ENCODE measurements at regions not wholly inside any gene's neighbourhood (a gene's known extent, or its start where the extent isn't known, plus 50 kb on each side); places are given as distances from the start of the nearest gene placed in this dataset.

DNA sequence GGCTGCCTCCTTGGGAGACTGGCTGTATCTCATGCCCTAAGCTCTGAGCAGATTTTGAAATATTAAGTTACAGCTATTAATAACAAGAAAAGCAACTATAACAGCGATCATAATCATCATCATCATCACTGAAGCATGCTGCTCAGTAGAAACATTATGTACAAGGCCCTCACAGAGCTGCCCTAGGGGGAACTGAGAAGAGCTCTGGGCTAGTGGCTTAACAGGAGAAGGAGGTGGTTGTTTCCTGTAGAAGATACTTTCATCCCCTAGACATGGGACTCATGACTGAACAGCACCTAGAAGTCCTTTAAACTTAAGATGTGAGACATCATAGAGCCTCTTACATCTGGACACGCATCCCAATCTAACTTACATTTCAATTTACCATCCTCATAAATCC lies 332.8 kb upstream of the PLET1 start:
- no peaks in the 10 kb centered on the region for H3K9me3 ChIP-seq (ENCODE audit: insufficient read depth in 2 of 2, low read depth in 1 of 2, low read length in 1 of 2)
- no peak for TF ChIP-seq SUZ12 (IDR thresholded peaks at IDR 0.05; ENCODE audit: low read length)
- TF ChIP-seq, protein P1, sequence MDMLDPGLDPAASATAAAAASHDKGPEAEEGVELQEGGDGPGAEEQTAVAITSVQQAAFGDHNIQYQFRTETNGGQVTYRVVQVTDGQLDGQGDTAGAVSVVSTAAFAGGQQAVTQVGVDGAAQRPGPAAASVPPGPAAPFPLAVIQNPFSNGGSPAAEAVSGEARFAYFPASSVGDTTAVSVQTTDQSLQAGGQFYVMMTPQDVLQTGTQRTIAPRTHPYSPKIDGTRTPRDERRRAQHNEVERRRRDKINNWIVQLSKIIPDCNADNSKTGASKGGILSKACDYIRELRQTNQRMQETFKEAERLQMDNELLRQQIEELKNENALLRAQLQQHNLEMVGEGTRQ (IDR thresholded peaks at IDR 0.05; ENCODE audit: low read length), result no peak
- TF ChIP-seq CREB1 (IDR thresholded peaks at IDR 0.05), result no peak
- TF ChIP-seq NRF1 (IDR thresholded peaks at IDR 0.05; ENCODE audit: low read depth, low read length), result no peak
- TF ChIP-seq, protein P2, sequence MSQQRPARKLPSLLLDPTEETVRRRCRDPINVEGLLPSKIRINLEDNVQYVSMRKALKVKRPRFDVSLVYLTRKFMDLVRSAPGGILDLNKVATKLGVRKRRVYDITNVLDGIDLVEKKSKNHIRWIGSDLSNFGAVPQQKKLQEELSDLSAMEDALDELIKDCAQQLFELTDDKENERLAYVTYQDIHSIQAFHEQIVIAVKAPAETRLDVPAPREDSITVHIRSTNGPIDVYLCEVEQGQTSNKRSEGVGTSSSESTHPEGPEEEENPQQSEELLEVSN (IDR thresholded peaks at IDR 0.05), result no peak
- TF ChIP-seq RFX5 (IDR thresholded peaks at IDR 0.05; ENCODE audit: borderline replicate concordance, low read depth, low read length), result no peak
- no peak overlapping the region for H3K4ac ChIP-seq (replicated peaks; ENCODE audit: insufficient read length, low read depth, low read length)
- no peak overlapping the region for H2BK20ac ChIP-seq (ENCODE audit: low read length)
- H3K79me1 ChIP-seq (ENCODE audit: low read depth, low read length), result no peaks in the 10 kb centered on the region
- no peaks in the 10 kb centered on the region for H3K36me3 ChIP-seq (ENCODE audit: control insufficient read depth in 2 of 4, insufficient read depth in 4 of 4, low read length in 3 of 4)
- no peak overlapping the region for H3K4me3 ChIP-seq (ENCODE audit: extremely low read depth in 1 of 4, insufficient read depth in 2 of 4, low read depth in 3 of 4, low read length in 4 of 4)
- no peak overlapping the region for H2AK5ac ChIP-seq (ENCODE audit: low read depth, low read length)
- no peak overlapping the region for H2BK120ac ChIP-seq (replicated peaks; ENCODE audit: low read depth, low read length)
- peaks cover 0 to 10% (median 5%) of the 10 kb centered on the region in 4 experiments; a peak in 4 of 7 replicates for H3K4me1 ChIP-seq (replicated peaks in 1 of 4; ENCODE audit: control insufficient read depth in 3 of 4, insufficient read depth in 4 of 4, low read length in 3 of 4)
- H3K4me2 ChIP-seq (ENCODE audit: insufficient read depth in 1 of 2, low read depth in 2 of 2, low read length in 2 of 2), result no peak overlapping the region
- H3K18ac ChIP-seq (ENCODE audit: extremely low read depth, low read length), result no peak overlapping the region
- no peak overlapping the region for H2BK15ac ChIP-seq (ENCODE audit: low read length)
- no peak overlapping the region for H4K91ac ChIP-seq (replicated peaks; ENCODE audit: insufficient read length, low read length)
- H3K27me3 ChIP-seq (replicated peaks in 1 of 4; ENCODE audit: control insufficient read depth in 3 of 4, extremely low read depth in 1 of 4, insufficient read depth in 3 of 4, low read length in 3 of 4), result no peaks in the 10 kb centered on the region
- H2AFZ ChIP-seq (ENCODE audit: low read length), result no peak overlapping the region
- WGBS, 2 experiments (ENCODE audit: extremely low coverage in 1 of 2, insufficient coverage in 1 of 2, insufficient read length in 1 of 2, insufficient replicate concordance in 2 of 2, low coverage in 1 of 2, low lambda C conversion rate in 2 of 2, missing lambda C conversion rate in 1 of 2), result 87% methylated on average over 2 of the region's 2 CpGs; no CpG with 5 or more reads in 1 of the 2 experiments
- POLR2A ChIA-PET (ENCODE audit: partially characterized antibody), result interaction anchor here (1.1 kb wide), 1 partner anchor 45 kb away, joined by 3 read pairs; no protein-coding TSS in a partner anchor
- H3K27ac ChIP-seq (ENCODE audit: low read depth, low read length), result no peak overlapping the region
- no peak overlapping the region for H3K14ac ChIP-seq (ENCODE audit: insufficient read length)
- CTCF ChIA-PET (ENCODE audit: partially characterized antibody), result interaction anchor here (0.8 to 3.5 kb wide), 6 partner anchors 21 to 355 kb away, joined by 3 to 21 read pairs (median 3); no protein-coding TSS in a partner anchor
- H3K9ac ChIP-seq (replicated peaks in 1 of 4; ENCODE audit: extremely low read depth in 1 of 4, low read depth in 3 of 4, low read length in 3 of 4), result no peak overlapping the region
- H3K23me2 ChIP-seq (ENCODE audit: low read depth, low read length), result no peaks in the 10 kb centered on the region
- H3K23ac ChIP-seq (ENCODE audit: insufficient read length), result no peak overlapping the region
- H2BK5ac ChIP-seq (ENCODE audit: low read depth, low read length), result no peak overlapping the region
- no peak overlapping the region for H4K8ac ChIP-seq (ENCODE audit: extremely low read depth, insufficient read depth, low read length)
- no peak for DNase-seq (ENCODE audit: low read depth in 1 of 2, low spot score in 2 of 2)
- H3K56ac ChIP-seq (replicated peaks; ENCODE audit: insufficient read length, low read depth, low read length), result no peak overlapping the region
- no peaks in the 10 kb centered on the region for H4K20me1 ChIP-seq (replicated peaks in 1 of 2; ENCODE audit: control insufficient read depth in 1 of 2, insufficient read depth in 2 of 2, low read length in 2 of 2)
- no peak overlapping the region for H2BK12ac ChIP-seq (ENCODE audit: low read depth, low read length)
- no peak for FAIRE-seq
- H3K79me2 ChIP-seq (ENCODE audit: control insufficient read depth in 1 of 2, insufficient read depth in 2 of 2, low read length in 2 of 2), result no peaks in the 10 kb centered on the region
- H4K5ac ChIP-seq (ENCODE audit: insufficient read length, low read depth, low read length), result no peak overlapping the region

All from H1 (cell line).